HAP-1 (cell line): ENCODE measurements at regions not wholly inside any gene's neighbourhood (a gene's known extent, or its start where the extent isn't known, plus 50 kb on each side); places are given as distances from the start of the nearest gene placed in this dataset.

ENCODE experiments used
- DNase-seq, 2 experiments: peaks; one replicate each; pipeline ENCODE4 v3.0.0-alpha.2; 2016 to 2020; ENCODE audit warnings: low spot score in 2 of 2
- H3K27me3 ChIP-seq: fragments of 250-450 bp; sonication (Bioruptor Pico); 2 replicates; pipeline ENCODE4 v1.5.1; 2020; ENCODE audit warnings: low read depth, mild to moderate bottlenecking, moderate library complexity
- H3K36me3 ChIP-seq: fragments of 250-450 bp; sonication (Bioruptor Pico); replicated peaks from 2 replicates; pipeline ENCODE4 v1.5.1; 2020; ENCODE audit warnings: mild to moderate bottlenecking
- H3K4me1 ChIP-seq: fragments of 250-450 bp; sonication (Bioruptor Pico); 2 replicates; pipeline ENCODE4 v1.5.1; 2020; ENCODE audit warnings: mild to moderate bottlenecking
- H3K4me3 ChIP-seq: fragments of 250-450 bp; sonication (Bioruptor Pico); 2 replicates; pipeline ENCODE4 v1.5.1; 2020; ENCODE audit warnings: mild to moderate bottlenecking, moderate library complexity
- H3K9me3 ChIP-seq: fragments of 250-450 bp; sonication (Bioruptor Pico); 2 replicates; pipeline ENCODE4 v1.5.1; 2020; ENCODE audit warnings: mild to moderate bottlenecking, moderate library complexity
- in situ Hi-C: fragments of 300-500 bp; cut with MboI; formaldehyde crosslinking; loops from 3 replicates; pipeline ENCODE4 v1.14.3; 2020; ENCODE audit warnings: low sequenced_read_pairs, inconsistent platforms, mixed read lengths

DNA sequence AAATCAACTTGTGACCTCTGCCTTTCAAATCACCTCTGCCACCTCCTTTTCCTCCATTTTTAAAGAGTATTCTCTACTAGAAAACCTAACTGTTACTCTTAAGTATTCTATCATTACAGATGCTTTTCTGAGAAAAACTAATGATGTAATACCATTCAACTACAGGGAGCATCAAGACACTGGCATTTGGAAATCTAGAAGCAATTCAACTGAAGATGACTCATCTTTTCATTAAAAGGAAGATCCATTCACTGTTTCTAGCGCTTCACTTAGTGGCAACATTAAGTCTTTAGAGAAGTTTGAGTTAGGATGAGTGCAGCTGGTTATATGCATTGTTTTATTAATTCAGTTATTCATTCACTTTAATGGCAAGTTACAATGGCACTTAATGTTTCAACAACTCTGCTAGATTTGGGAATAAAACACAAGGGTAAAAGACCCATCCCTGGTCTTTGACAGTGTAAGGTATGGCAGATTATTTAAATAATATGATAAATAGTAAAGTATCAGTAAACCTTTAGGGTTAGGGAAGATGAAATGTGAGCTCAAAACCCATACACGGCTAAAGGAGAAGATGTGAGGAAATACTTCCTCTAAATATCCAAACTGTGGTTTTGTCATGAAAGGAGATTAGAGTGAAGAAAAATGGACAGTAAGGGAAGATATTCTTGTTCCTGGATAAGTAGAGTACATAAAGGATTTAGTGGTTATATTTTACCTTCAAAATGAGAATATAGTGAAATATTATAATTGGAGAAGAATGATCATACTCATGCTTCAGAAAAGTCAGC lies 61.7 kb downstream of the KCNJ2 start:
- DNase-seq: no peak

DNA sequence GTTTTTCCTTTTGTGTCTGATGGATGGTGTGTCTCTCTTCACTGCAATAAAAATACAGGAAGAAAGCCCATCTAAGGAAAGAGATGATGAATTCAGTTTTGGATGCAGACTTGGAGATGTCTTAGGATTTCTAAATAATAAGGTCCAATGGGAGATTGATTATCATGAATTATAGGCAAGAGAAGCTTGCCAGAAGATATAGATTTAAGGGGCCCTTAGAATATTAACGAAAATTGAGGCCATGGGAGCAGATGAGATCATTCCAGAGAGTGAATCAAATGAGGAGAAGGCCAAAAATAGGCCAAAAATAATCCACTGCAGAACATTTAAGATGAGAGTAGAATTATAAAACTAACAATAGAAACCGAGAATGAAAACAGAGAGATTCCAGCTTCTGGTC lies 63.1 kb downstream of the KCNJ2 start:
- no peaks in the 10 kb centered on the region for H3K9me3 ChIP-seq
- no peak for DNase-seq
- in situ Hi-C loops: no loop called here

More for the DNA sequence above, 61.7 kb downstream of the KCNJ2 start:
- no peaks in the 10 kb centered on the region for H3K9me3 ChIP-seq
- H3K4me3 ChIP-seq: no peak overlapping the region
- H3K36me3 ChIP-seq: no peaks in the 10 kb centered on the region
- H3K4me1 ChIP-seq: no peaks in the 10 kb centered on the region
- in situ Hi-C loops: no loop called here
- no peaks in the 10 kb centered on the region for H3K27me3 ChIP-seq

DNA sequence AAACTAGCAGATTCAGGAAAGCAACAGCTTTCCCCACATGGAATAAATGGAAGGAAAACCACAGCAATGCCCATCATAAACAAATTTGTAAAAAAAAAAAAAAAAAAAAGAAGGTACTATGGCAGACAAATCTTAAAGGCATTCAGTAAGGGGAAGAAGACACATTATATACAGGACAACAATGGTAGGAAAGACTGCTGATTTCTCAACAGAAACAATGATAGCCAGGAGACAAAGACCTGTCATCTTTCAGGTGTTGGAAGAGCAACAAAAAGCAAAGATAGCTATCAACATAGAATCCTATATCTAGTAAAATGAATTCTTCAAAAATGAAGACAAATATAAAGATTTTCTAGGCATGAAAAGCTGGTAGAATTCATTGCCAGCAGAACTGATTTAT lies 65.9 kb downstream of the KCNJ2 start:
- H3K9me3 ChIP-seq: no peaks in the 10 kb centered on the region
- no peaks in the 10 kb centered on the region for H3K36me3 ChIP-seq
- DNase-seq: no peak
- H3K4me3 ChIP-seq: no peak overlapping the region
- H3K27me3 ChIP-seq: no peaks in the 10 kb centered on the region
- in situ Hi-C loops: no loop called here
- H3K4me1 ChIP-seq: no peaks in the 10 kb centered on the region

More for the DNA sequence above, 63.1 kb downstream of the KCNJ2 start:
- no peaks in the 10 kb centered on the region for H3K36me3 ChIP-seq
- no peak overlapping the region for H3K4me3 ChIP-seq
- no peaks in the 10 kb centered on the region for H3K27me3 ChIP-seq
- no peaks in the 10 kb centered on the region for H3K4me1 ChIP-seq

DNA sequence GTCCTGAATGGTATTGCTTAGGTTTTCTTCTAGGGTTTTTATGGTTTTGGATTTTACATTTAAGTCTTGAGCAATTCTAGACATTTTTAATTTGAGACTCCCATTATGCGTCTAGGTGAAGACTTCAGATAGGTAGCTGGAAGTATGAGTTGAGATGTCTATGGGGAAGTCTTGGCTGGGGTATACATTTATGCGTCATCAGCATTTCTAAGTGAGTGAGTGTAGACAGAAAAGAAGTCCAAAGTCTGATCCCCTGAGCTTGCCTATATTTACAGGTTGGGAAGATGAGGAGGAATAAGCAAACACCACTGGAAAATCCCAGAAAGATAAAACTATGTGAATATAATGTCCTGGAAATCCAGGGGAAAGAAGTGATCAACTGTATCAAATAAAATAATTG lies 68.9 kb downstream of the KCNJ2 start:
- no peaks in the 10 kb centered on the region for H3K9me3 ChIP-seq
- H3K4me1 ChIP-seq: no peaks in the 10 kb centered on the region
- no peaks in the 10 kb centered on the region for H3K27me3 ChIP-seq
- in situ Hi-C loops: no loop called here
- no peak for DNase-seq
- no peak overlapping the region for H3K4me3 ChIP-seq
- no peaks in the 10 kb centered on the region for H3K36me3 ChIP-seq

DNA sequence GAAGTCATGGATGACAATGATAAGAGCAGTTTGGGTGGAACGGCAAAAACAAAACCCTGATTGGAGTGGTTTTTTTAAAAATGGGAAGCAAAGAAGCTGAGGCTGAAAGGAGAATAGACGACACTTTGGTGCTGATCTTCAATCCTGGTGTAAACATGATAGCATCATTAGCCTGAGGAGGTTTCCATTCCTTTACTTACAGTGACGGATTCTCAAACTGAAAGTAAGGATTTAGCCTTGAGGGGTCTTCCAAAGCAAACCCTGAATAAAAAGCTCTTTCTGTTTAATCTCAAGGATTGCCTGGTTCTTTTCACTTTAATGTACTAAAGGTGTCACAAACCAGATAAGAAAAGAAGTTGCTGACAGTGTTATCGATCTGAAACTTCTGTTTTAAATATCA lies 69.3 kb downstream of the KCNJ2 start:
- H3K36me3 ChIP-seq: no peaks in the 10 kb centered on the region
- no peaks in the 10 kb centered on the region for H3K4me1 ChIP-seq
- H3K27me3 ChIP-seq: no peaks in the 10 kb centered on the region
- in situ Hi-C loops: no loop called here
- no peaks in the 10 kb centered on the region for H3K9me3 ChIP-seq
- no peak for DNase-seq
- H3K4me3 ChIP-seq: no peak overlapping the region

DNA sequence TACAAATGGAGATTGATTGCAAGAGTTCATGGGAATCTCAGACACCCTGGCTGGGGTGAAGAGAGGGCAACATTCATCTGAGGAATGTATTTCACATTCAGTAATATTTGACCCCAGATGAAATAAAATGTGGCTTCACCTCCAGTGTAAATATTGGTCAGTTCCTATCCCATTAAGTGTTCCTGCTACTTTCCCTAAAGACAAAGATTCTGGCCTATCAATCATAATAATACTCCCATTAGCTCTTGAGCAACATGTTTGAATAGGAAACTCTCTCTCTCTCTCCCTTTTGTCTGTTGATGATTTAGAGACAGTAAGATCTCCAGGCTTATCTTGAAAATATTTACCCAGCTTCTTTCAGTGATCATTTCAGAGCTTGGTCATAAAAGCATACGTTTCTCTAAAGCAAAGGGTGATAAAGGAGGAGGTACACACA lies 70.1 kb downstream of the KCNJ2 start:
- Histone ChIP-seq H3K27me3 (no peaks in the 10 kb centered on the region), H3K36me3 (no peaks in the 10 kb centered on the region), H3K9me3 (no peaks in the 10 kb centered on the region), H3K4me3 (no peak overlapping the region), H3K4me1 (no peaks in the 10 kb centered on the region)
- in situ Hi-C loops: no loop called here
- DNase-seq: no peak

DNA sequence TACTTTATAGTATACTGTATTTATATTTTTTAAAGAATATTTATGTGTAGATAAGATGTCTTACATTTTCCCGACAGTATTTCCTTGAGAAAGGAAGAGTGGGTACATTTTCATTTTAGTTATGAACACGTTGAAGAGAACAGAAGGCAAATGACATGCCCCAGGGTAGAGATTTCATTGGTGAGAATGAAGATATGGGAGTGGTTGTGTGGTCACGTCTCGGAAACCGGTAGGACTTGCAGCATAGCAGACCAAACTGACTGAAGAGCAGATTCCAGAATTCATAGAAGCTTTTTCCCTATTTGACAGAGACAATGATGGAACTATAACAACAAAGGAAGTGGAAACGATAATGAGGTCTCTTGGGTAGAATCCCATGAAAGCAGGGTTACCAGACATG lies 71.7 kb downstream of the KCNJ2 start:
- H3K4me1 ChIP-seq: no peaks in the 10 kb centered on the region
- no peaks in the 10 kb centered on the region for H3K36me3 ChIP-seq
- DNase-seq: no peak
- in situ Hi-C loops: no loop called here
- no peak overlapping the region for H3K4me3 ChIP-seq
- no peaks in the 10 kb centered on the region for H3K27me3 ChIP-seq
- no peaks in the 10 kb centered on the region for H3K9me3 ChIP-seq

DNA sequence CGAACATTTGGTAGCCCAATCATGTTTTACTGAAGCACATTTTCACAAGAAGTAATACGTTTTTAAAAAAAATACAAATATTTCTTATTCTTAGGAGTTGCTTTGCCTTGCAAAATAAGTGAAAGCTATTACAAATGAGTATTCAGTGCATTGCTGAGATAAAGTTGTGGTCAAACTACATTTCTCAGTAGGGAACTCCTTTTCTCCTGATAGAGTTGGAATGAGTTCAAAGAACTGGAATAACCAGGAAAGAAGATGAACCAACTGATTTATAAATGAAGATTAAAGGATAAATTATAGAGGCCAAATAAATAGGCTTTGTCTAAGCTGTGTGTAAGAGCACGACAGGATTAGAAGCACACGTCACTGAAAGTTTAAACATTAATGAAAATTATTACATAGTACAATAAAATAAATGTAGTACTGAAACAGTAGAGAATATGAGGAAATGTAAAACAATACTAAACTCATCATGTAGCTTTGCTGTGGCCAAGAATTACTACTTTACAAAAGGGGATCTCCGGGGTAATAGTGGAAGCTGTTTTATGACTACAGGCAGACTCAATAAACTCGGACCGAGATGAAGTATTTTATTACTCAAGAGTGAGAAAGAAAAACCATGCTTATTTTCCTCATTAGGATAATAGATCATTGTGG lies 73.6 kb downstream of the KCNJ2 start:
- Histone ChIP-seq H3K9me3 (no peaks in the 10 kb centered on the region), H3K4me1 (no peaks in the 10 kb centered on the region), H3K36me3 (no peaks in the 10 kb centered on the region), H3K4me3 (no peak overlapping the region), H3K27me3 (no peaks in the 10 kb centered on the region)
- in situ Hi-C loops: no loop called here
- no peak for DNase-seq

DNA sequence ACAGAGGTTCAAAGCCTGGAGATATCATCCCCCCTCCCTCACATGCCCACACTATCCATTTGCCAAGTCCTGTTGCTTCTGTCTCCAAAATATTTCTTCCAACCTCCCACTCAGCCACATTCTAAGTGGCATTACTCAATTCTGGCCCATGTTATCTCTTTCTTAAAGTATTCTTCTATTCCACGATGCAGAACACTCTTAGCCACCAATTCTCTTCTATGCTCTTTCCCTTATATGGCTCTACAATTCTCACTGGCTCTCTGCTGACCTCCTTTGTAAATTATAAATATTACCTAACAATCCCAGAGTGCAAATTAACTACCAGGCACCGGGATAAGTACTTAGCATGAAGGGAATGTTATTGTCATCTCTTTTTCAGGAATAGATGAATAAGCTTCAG lies 82.4 kb downstream of the KCNJ2 start:
- in situ Hi-C loops: no loop called here
- H3K36me3 ChIP-seq: no peaks in the 10 kb centered on the region
- no peaks in the 10 kb centered on the region for H3K27me3 ChIP-seq
- no peaks in the 10 kb centered on the region for H3K4me1 ChIP-seq
- no peaks in the 10 kb centered on the region for H3K9me3 ChIP-seq
- H3K4me3 ChIP-seq: no peak overlapping the region
- no peak for DNase-seq

DNA sequence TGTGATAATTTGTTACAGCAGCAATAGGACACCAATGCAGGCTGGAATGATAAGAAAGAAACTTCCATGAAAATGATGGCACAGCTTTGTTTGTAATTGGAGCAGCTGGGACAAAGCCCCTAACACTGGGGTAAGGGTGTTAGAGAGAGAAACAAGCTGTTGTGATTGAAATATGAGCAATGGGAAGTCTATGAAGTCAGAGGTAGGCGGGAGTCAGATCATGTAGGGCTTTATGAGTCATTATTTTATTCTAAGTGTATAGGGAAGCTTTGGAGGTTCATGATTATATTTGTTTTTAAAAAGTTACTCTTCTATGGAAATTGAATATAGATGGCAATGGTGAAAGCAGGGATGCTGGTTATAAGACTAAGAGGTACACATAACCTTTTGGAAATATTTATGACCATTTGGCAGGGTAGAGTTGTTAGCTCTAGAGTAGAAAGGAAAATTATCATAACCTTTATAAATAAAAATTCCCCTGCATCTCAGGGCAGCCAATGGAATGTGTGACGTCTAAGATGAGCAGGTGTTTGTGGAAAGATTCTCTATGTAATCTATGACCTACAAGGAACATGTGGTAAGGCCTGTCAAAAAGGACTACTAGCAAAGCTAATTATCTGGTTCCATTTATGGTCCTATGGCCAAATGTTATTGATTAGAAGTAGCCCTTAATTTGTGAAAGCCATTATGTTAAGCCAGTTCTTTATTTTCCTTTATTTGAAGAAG lies 85.6 kb downstream of the KCNJ2 start:
- Histone ChIP-seq H3K4me1 (no peaks in the 10 kb centered on the region), H3K4me3 (no peak overlapping the region), H3K36me3 (no peaks in the 10 kb centered on the region), H3K27me3 (no peaks in the 10 kb centered on the region), H3K9me3 (no peaks in the 10 kb centered on the region)
- in situ Hi-C loops: no loop called here
- DNase-seq: no peak

DNA sequence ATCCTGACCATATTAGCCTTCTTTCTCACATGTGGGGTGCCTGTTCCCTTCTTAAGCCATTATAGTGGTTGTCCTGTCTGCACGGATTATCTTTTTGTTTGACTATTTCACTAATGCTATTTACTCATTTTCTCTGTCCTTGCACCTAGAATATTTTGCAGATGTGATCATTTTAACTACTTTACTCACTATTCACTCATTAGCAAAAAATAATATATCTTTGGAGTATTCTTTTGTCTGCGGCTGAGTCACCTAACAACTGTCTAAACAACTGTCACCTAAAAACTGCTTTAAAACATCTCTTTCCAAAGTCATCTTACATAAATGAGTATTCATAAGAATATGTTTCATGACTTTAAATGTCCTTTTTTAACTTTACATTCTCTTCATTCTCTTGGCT lies 87.4 kb downstream of the KCNJ2 start:
- H3K27me3 ChIP-seq: no peaks in the 10 kb centered on the region
- no peaks in the 10 kb centered on the region for H3K36me3 ChIP-seq
- in situ Hi-C loops: no loop called here
- no peaks in the 10 kb centered on the region for H3K4me1 ChIP-seq
- no peaks in the 10 kb centered on the region for H3K9me3 ChIP-seq
- no peak overlapping the region for H3K4me3 ChIP-seq
- no peak for DNase-seq

DNA sequence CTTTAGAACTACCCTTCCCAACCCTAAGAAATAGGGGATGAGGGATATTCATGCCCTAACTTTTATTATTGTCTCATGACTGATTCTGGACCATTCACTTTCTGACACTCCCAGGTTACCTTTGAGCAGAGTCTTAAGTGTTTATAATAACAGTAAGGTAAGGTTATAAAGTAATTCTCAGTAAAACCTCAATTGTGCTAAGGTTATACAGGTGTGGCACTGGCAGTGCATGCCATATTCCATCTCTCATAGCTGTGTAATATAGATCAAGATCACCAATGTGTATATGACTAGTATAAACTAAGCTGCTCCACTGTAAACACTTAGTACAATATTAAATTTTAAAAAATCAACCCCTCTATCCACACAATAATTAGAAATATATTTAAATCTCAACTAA lies 89.1 kb downstream of the KCNJ2 start:
- no peaks in the 10 kb centered on the region for H3K27me3 ChIP-seq
- H3K36me3 ChIP-seq: no peaks in the 10 kb centered on the region
- H3K9me3 ChIP-seq: no peaks in the 10 kb centered on the region
- no peaks in the 10 kb centered on the region for H3K4me1 ChIP-seq
- in situ Hi-C loops: no loop called here
- H3K4me3 ChIP-seq: no peak overlapping the region
- DNase-seq: no peak

DNA sequence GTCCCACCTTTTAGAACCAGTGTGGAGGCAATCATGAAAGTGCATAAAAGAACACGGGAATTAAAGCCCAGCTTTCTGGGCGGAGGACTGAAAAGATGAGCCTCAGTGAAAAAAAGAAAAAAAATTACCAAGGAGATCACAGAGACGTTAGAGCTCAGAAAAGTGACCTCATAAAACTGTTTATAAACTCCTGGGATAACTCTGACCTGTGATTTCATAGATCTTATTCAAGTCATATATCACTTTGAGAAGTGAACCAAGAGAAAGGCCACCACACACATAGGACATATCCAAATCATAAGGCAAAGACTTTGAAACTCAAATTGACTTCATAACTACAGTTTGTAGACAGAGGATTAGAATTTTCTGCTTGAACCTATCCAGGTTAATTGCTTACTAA lies 90.1 kb downstream of the KCNJ2 start:
- no peaks in the 10 kb centered on the region for H3K4me1 ChIP-seq
- no peaks in the 10 kb centered on the region for H3K9me3 ChIP-seq
- no peaks in the 10 kb centered on the region for H3K27me3 ChIP-seq
- in situ Hi-C loops: no loop called here
- no peak for DNase-seq
- no peaks in the 10 kb centered on the region for H3K36me3 ChIP-seq
- H3K4me3 ChIP-seq: no peak overlapping the region

DNA sequence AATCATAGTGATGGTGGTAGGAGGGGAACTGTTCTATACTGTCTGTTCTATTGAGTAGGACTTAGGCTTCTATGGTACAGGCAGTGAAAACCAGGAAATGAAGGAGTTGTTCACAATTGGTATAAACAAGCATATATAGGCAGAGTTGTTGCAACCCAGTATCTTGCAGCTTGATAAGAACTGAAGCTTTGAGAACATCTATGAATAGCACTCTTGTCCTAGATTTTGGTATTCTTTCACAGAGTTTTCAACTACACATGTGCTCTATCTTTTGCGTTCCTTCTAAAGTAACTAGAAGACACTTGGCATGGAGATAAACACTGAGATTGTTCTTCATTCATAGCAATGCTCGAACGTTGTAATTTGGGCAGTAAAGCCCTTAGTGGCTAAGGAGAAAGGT lies 91.8 kb downstream of the KCNJ2 start:
- no peaks in the 10 kb centered on the region for H3K4me1 ChIP-seq
- DNase-seq: no peak
- in situ Hi-C loops: no loop called here
- H3K36me3 ChIP-seq: no peaks in the 10 kb centered on the region
- H3K27me3 ChIP-seq: no peaks in the 10 kb centered on the region
- H3K4me3 ChIP-seq: no peak overlapping the region
- no peaks in the 10 kb centered on the region for H3K9me3 ChIP-seq
